Right atrium auricular region (tissue), 2 donors: ENCODE measurements at regions not wholly inside any gene's neighbourhood (a gene's known extent, or its start where the extent isn't known, plus 50 kb on each side); places are given as distances from the start of the nearest gene placed in this dataset.

Experiments
- DNase-seq: peaks from one replicate; pipeline ENCODE4 v3.0.0-alpha.2; 2019; ENCODE audit warnings: low spot score
- H3K27ac ChIP-seq, 2 donors: fragments of 200-600 bp; sonication (generic); 1 replicate in 1 of 2; 2 replicates in 1 of 2; pipeline ENCODE4 v1.5.1; 2016 to 2019
- H3K27me3 ChIP-seq, 2 donors: fragments of 200-600 bp; sonication (generic); one replicate each; pipeline versions ENCODE4 v1.5.1 to v1.6.0; 2017 to 2019
- H3K36me3 ChIP-seq: fragments of 200-600 bp; sonication (generic); one replicate; pipeline ENCODE4 v1.5.1; 2016
- H3K4me1 ChIP-seq, 2 donors: fragments of 200-600 bp; sonication (generic); one replicate each; pipeline versions ENCODE4 v1.5.1 to v1.6.0; 2017 to 2019
- H3K4me3 ChIP-seq, 2 donors: fragments of 200-600 bp; sonication (generic); 1 replicate in 1 of 2; 2 replicates in 1 of 2; pipeline ENCODE4 v1.5.1; 2017 to 2019; ENCODE audit warnings: mild to moderate bottlenecking in 1 of 2, moderate library complexity in 1 of 2
- H3K9me3 ChIP-seq, 2 donors: fragments of 200-600 bp; sonication (generic); one replicate each; pipeline ENCODE4 v1.5.1; 2019
- TF ChIP-seq, protein P1 (sequence below), 2 donors: fragments of 200-600 bp; sonication (generic); IDR thresholded peaks; one replicate each; pipeline ENCODE4 v1.5.1; 2019; ENCODE audit warnings: antibody characterized with exemption in 2 of 2

DNA sequence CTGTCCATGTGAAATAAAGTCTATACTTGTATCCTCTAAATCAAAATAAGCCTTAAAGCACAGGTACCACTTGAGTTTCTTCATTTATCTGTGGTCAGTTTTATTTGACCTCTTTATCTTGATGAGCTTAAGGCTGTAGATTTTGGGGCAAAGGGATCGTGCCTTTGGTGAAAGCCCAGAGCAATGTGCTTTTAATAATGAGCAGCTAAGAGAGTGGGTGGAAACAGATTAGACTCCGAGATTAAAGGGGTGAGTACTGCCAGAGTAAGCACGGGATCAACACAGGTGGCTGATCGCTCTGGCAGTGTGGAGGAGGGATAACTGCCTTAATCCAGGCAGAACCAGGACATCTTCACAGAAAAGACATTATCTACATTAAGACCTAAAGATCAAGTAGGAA lies 280.4 kb downstream of the TDRD15 start:
- TF ChIP-seq, protein P1, sequence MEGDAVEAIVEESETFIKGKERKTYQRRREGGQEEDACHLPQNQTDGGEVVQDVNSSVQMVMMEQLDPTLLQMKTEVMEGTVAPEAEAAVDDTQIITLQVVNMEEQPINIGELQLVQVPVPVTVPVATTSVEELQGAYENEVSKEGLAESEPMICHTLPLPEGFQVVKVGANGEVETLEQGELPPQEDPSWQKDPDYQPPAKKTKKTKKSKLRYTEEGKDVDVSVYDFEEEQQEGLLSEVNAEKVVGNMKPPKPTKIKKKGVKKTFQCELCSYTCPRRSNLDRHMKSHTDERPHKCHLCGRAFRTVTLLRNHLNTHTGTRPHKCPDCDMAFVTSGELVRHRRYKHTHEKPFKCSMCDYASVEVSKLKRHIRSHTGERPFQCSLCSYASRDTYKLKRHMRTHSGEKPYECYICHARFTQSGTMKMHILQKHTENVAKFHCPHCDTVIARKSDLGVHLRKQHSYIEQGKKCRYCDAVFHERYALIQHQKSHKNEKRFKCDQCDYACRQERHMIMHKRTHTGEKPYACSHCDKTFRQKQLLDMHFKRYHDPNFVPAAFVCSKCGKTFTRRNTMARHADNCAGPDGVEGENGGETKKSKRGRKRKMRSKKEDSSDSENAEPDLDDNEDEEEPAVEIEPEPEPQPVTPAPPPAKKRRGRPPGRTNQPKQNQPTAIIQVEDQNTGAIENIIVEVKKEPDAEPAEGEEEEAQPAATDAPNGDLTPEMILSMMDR (IDR thresholded peaks at IDR 0.05): no peak
- H3K4me3 ChIP-seq: no peak overlapping the region
- DNase-seq: no peak
- H3K27ac ChIP-seq: no peak overlapping the region
- no peaks in the 10 kb centered on the region for H3K4me1 ChIP-seq
- H3K36me3 ChIP-seq: no peaks in the 10 kb centered on the region
- no peaks in the 10 kb centered on the region for H3K9me3 ChIP-seq
- no peaks in the 10 kb centered on the region for H3K27me3 ChIP-seq

DNA sequence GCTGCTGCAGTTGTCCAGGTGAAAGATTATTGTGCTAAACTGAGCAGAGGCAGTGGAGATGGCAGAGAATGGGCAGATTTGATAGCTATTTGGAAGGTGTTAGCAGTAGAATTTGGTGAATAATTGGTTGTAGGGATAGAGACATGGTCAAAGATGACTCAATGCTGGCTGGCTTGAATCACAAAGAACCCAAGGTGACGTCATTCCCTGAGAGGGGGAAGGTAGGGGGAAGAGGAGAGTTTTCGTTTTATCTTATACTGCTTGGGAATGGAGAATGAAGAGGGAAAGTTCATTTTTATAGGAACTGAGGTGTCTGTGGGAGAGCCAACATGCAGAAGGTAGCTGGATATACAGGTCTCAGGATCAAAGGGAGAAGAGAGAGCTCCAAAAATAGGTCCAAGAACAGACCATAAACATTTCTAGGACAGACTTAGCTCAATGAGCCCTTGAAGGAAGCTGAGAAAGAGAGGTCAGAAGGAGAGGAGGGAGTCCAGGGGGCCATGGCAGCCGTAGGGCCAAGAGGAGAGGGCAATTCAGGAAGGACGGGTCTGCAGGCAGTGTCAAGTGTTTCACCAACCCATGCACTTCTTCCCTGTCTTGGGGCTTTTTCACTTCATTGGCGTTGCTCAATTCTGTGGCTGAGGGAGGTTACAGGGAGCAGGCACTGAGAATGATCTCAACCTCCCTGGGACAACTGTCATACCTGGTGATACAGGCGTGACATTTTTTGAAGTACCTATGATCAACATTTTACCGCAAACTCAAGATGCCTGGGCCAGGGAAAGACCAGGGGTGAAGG lies 281.3 kb downstream of the TDRD15 start:
- Histone ChIP-seq H3K27ac (no peak overlapping the region), H3K4me3 (no peak overlapping the region), H3K4me1 (no peaks in the 10 kb centered on the region), H3K27me3 (no peaks in the 10 kb centered on the region), H3K36me3 (no peaks in the 10 kb centered on the region), H3K9me3 (no peaks in the 10 kb centered on the region)
- no peak for DNase-seq
- TF ChIP-seq, protein P1 (IDR thresholded peaks at IDR 0.05): no peak

DNA sequence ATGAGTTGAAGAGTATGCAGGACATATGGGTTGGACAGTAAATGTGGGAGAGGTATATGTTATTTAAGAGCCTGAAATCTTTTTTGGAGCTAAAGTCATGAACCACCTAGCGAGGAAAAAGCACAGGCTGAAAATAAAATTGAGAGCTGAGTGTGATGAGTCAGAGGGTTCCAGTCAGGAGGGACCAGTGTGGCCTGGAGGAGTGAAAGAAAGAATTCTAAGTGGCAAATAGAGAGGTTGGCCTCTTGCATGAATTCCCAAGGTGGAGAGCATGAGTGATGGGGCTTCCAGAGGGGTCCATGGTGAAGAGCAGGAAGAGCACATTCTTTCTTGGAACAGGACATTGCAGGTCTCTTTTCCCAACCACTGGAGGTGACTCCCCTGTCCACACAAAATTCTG lies 282.6 kb downstream of the TDRD15 start:
- Histone ChIP-seq H3K27ac (no peak overlapping the region), H3K9me3 (no peaks in the 10 kb centered on the region), H3K36me3 (no peaks in the 10 kb centered on the region), H3K4me3 (no peak overlapping the region), H3K4me1 (no peaks in the 10 kb centered on the region), H3K27me3 (no peaks in the 10 kb centered on the region)
- no peak for DNase-seq
- TF ChIP-seq, protein P1 (IDR thresholded peaks at IDR 0.05): no peak

DNA sequence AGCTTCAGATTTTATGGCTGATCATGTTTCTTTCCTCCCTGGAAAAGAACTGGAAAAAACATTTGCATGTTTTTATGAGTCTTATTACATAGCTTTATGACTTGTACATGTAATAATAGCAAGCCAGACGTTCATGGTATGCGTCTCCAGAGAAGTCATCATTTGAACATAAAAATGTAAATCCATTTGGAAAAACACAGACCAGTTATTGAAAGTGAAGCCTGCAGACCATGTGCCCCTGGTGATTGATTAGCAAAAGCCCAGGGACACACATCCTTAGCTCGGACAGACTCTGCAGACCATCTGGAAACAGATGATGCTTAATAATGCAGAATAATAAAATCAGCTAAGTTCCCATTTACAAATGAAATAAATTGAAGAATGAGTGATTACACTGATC lies 283.1 kb downstream of the TDRD15 start:
- no peaks in the 10 kb centered on the region for H3K36me3 ChIP-seq
- H3K27me3 ChIP-seq: no peaks in the 10 kb centered on the region
- H3K4me1 ChIP-seq: no peaks in the 10 kb centered on the region
- no peak overlapping the region for H3K4me3 ChIP-seq
- no peak for DNase-seq
- no peak overlapping the region for H3K27ac ChIP-seq
- TF ChIP-seq, protein P1 (IDR thresholded peaks at IDR 0.05): no peak
- no peaks in the 10 kb centered on the region for H3K9me3 ChIP-seq

DNA sequence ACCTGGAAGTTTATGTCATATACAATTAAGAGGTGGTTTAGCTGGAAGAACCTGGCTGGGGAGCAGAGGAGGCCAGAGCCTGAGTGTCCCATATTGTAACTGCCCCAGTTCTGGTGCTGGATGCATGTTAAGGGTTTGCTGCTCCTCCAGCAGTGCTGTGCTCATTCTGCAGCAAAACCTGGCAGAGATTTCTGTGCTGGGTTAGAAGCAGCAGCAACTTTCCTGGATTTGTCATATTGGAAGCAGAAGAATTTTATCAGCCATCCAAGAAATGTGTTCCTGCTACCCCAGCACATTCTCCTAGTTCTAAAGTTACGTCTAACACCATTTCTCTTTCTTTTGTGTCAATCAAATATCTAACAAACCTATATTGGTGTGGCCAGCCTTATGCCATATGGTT lies 284.1 kb downstream of the TDRD15 start:
- H3K27ac ChIP-seq: no peak overlapping the region
- no peak for DNase-seq
- H3K4me1 ChIP-seq: no peaks in the 10 kb centered on the region
- TF ChIP-seq, protein P1 (IDR thresholded peaks at IDR 0.05): no peak
- no peaks in the 10 kb centered on the region for H3K36me3 ChIP-seq
- no peaks in the 10 kb centered on the region for H3K9me3 ChIP-seq
- H3K4me3 ChIP-seq: no peak overlapping the region
- no peaks in the 10 kb centered on the region for H3K27me3 ChIP-seq

DNA sequence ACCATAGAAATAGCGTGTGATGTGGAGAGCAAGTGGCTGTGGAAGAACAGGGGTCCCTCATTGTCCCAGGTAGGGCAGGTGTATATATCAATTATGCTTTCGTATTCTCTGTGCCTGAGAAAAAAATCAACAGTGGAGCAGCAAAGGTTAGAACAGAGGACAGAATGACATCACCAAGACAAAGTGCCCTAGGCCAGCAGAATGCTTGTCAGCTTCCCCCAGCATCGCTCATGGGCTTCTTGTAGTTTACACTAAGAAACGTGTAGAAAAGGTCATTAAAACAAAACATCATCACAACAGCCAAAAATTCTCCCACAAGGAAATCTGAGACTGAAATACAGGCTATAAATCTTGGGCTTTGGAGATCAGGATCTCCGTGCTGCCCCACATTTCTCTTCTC lies 288.0 kb downstream of the TDRD15 start:
- Histone ChIP-seq H3K27ac (no peak overlapping the region), H3K9me3 (no peaks in the 10 kb centered on the region), H3K4me3 (no peak overlapping the region), H3K36me3 (no peaks in the 10 kb centered on the region), H3K27me3 (no peaks in the 10 kb centered on the region), H3K4me1 (no peaks in the 10 kb centered on the region)
- TF ChIP-seq, protein P1 (IDR thresholded peaks at IDR 0.05): no peak
- DNase-seq: no peak
